HCT116 (cell line): ENCODE measurements at regions not wholly inside any gene's neighbourhood (a gene's known extent, or its start where the extent isn't known, plus 50 kb on each side); places are given as distances from the start of the nearest gene placed in this dataset.

ENCODE experiments used
- ATAC-seq: fragments of 200-7000 bp; cut with Tn5 transposase; 2 replicates; pipeline ENCODE4 v1.9.1; 2020; ENCODE audit warnings: mild to moderate bottlenecking, moderate library complexity
- BruUV-seq: library from RNA; stranded (reverse); fragments of 400-500 nt; replicated peaks from 2 replicates; lab custom pipeline; 2021; lab: Mats Ljungman, UMichigan
- CTCF ChIA-PET: fragments of 300-600 bp; sonication (Branson Sonifier 250); formaldehyde crosslinking; loops from one replicate; lab custom pipeline; 2021; ENCODE audit warnings: antibody characterized with exemption; lab: Charles Lee
- POLR2A ChIA-PET: fragments of 300-600, 350-600 bp; sonication (Branson Sonifier 250); formaldehyde crosslinking; loops from one replicate; lab custom pipeline; 2021; ENCODE audit warnings: antibody characterized with exemption; lab: Charles Lee
- RAD21 ChIA-PET, 2 experiments: fragments of 300-600 bp; sonication (Branson Sonifier 250); formaldehyde crosslinking; loops; one replicate each; lab custom pipeline; 2023; ENCODE audit warnings: low total read pairs in 2 of 2; ENCODE audit not compliant: uncharacterized antibody in 2 of 2, unreplicated experiment in 2 of 2, low non-redundant PET in 1 of 2; lab: Charles Lee
- DNase-seq: peaks from one replicate; pipeline ENCODE4 v3.0.0-alpha.2; 2010; ENCODE audit warnings: low read depth, low spot score
- H2AFZ ChIP-seq: fragments of 200-600 bp; shearing (Covaris generic), sonication (generic); 2 replicates; pipeline ENCODE4 v1.6.1; 2017; ENCODE audit warnings: low read depth, mixed run types, mixed read lengths, antibody characterized with exemption, low read length; ENCODE audit not compliant: poor library complexity, severe bottlenecking
- H3K27ac ChIP-seq: 2 replicates; pipeline ENCODE4 v1.5.1; 2012; ENCODE audit warnings: low read depth, low read length
- H3K27me3 ChIP-seq: fragments of 200-600 bp; sonication (generic); 2 replicates; pipeline ENCODE4 v1.6.1; 2016; ENCODE audit warnings: mixed run types, low read length, mixed read lengths; ENCODE audit not compliant: insufficient read depth
- H3K36me3 ChIP-seq, 2 experiments: fragments of 200-500 bp in 1 of 2; fragments of 200-600 bp in 1 of 2; sonication (Bioruptor generic) in 1 of 2; sonication (generic) in 1 of 2; 2 replicates each; pipeline versions ENCODE4 v1.5.1 to v1.6.1; 2014 to 2016; ENCODE audit warnings: low read length in 2 of 2, inconsistent platforms in 1 of 2, mixed read lengths in 1 of 2, mixed run types in 1 of 2; ENCODE audit not compliant: insufficient read depth in 2 of 2, control insufficient read depth in 1 of 2
- H3K4me1 ChIP-seq, 2 experiments: fragments of 200-600 bp in 1 of 2; sonication (generic) in 1 of 2; 2 replicates each; pipeline versions ENCODE4 v1.5.1 to v1.6.1; 2012 to 2017; ENCODE audit warnings: low read length in 2 of 2, inconsistent platforms in 1 of 2, mild to moderate bottlenecking in 1 of 2, mixed read lengths in 1 of 2, mixed run types in 1 of 2, moderate library complexity in 1 of 2; ENCODE audit not compliant: insufficient read depth in 2 of 2, control insufficient read depth in 1 of 2
- H3K4me2 ChIP-seq: fragments of 200-600 bp; sonication (generic); 2 replicates; pipeline ENCODE4 v1.6.1; 2017; ENCODE audit warnings: mixed run types, low read length, mixed read lengths
- H3K4me3 ChIP-seq, 2 experiments: fragments of 200-600 bp in 1 of 2; sonication (generic) in 1 of 2; replicated peaks in 1 of 2; 2 replicates each; pipeline ENCODE4 v1.5.1; 2011 to 2016; ENCODE audit warnings: low read length in 2 of 2, control low read depth in 1 of 2, low read depth in 1 of 2, mild to moderate bottlenecking in 1 of 2, mixed read lengths in 1 of 2, mixed run types in 1 of 2
- H3K79me2 ChIP-seq: fragments of 200-600 bp; sonication (generic); 2 replicates; pipeline ENCODE4 v1.6.1; 2017; ENCODE audit warnings: mild to moderate bottlenecking, mixed run types, low read length, moderate library complexity, mixed read lengths; ENCODE audit not compliant: insufficient read depth
- H3K9ac ChIP-seq: fragments of 200-600 bp; sonication (generic); 2 replicates; pipeline ENCODE4 v1.6.1; 2016; ENCODE audit warnings: low read length, mixed read lengths
- H3K9me2 ChIP-seq: fragments of 200-600 bp; sonication (generic), shearing (Covaris generic); 2 replicates; pipeline ENCODE4 v1.6.1; 2017; ENCODE audit warnings: mixed run types, mild to moderate bottlenecking, moderate library complexity; ENCODE audit not compliant: insufficient read depth
- H3K9me3 ChIP-seq, 2 experiments: fragments of 200-500 bp in 1 of 2; fragments of 200-600 bp in 1 of 2; sonication (Bioruptor generic) in 1 of 2; sonication (generic) in 1 of 2; 2 replicates each; pipeline ENCODE4 v1.6.1; 2014 to 2017; ENCODE audit warnings: low read length in 2 of 2, mixed read lengths in 2 of 2, inconsistent platforms in 1 of 2, low read depth in 1 of 2, mild to moderate bottlenecking in 1 of 2, mixed run types in 1 of 2, moderate library complexity in 1 of 2; ENCODE audit not compliant: control insufficient read depth in 1 of 2, insufficient read depth in 1 of 2
- H4K20me1 ChIP-seq: fragments of 200-600 bp; sonication (generic), shearing (Covaris generic); 2 replicates; pipeline ENCODE4 v1.6.1; 2017; ENCODE audit warnings: mixed run types, mild to moderate bottlenecking, moderate library complexity; ENCODE audit not compliant: insufficient read depth
- CBX3 ChIP-seq: IDR thresholded peaks from 2 replicates; pipeline ENCODE4 v1.6.1; 2012; ENCODE audit warnings: low read depth
- CEBPB ChIP-seq: IDR thresholded peaks from 2 replicates; pipeline ENCODE4 v1.6.1; 2012; ENCODE audit warnings: low read depth
- ELF1 ChIP-seq: IDR thresholded peaks from 2 replicates; pipeline ENCODE4 v1.6.1; 2012; ENCODE audit warnings: low read depth, borderline replicate concordance
- EZH2phosphoT487 ChIP-seq: fragments of 200-600 bp; IDR thresholded peaks from 2 replicates; pipeline ENCODE4 v1.6.1; 2018; ENCODE audit warnings: antibody characterized with exemption, borderline replicate concordance
- JUND ChIP-seq: IDR thresholded peaks from 2 replicates; pipeline ENCODE4 v1.6.1; 2012
- POLR2A ChIP-seq: IDR thresholded peaks from 2 replicates; pipeline ENCODE4 v1.7.0; 2011; ENCODE audit warnings: borderline replicate concordance; ENCODE audit not compliant: insufficient read depth, insufficient read length; ENCODE audit errors: extremely low read depth
- RAD21 ChIP-seq: IDR thresholded peaks from 2 replicates; pipeline ENCODE4 v1.6.1; 2012; ENCODE audit warnings: low read depth, mild to moderate bottlenecking
- SIN3A ChIP-seq: IDR thresholded peaks from 2 replicates; pipeline ENCODE4 v1.6.1; 2012; ENCODE audit warnings: low read depth
- SRF ChIP-seq: IDR thresholded peaks from 2 replicates; pipeline ENCODE4 v1.6.1; 2012; ENCODE audit warnings: low read depth
- TCF7L2 ChIP-seq: IDR thresholded peaks from 2 replicates; pipeline ENCODE4 v1.7.0; 2011; ENCODE audit warnings: borderline replicate concordance, inconsistent platforms; ENCODE audit not compliant: insufficient read depth, insufficient read length; ENCODE audit errors: extremely low read depth
- YY1 ChIP-seq: IDR thresholded peaks from 2 replicates; pipeline ENCODE4 v1.6.1; 2011; ENCODE audit warnings: low read length, low read depth, moderate library complexity, mild to moderate bottlenecking; ENCODE audit not compliant: insufficient replicate concordance; ENCODE audit errors: extremely low read depth
- ZFX ChIP-seq: fragments of 450-650 bp; IDR thresholded peaks from 2 replicates; pipeline ENCODE4 v1.6.1; 2017
- intact Hi-C: fragments of 100-400 bp; cut with micrococcal nuclease; formaldehyde crosslinking; loops from 2 replicates; pipeline ENCODE4 v1.10.0; 2022
- TF ChIP-seq, protein P1 (sequence below): IDR thresholded peaks from 2 replicates; pipeline ENCODE4 v1.6.1; 2012
- TF ChIP-seq, protein P2 (sequence below): IDR thresholded peaks from 2 replicates; pipeline ENCODE4 v1.6.1; 2012
- TF ChIP-seq, protein P3 (sequence below): IDR thresholded peaks from 2 replicates; pipeline ENCODE4 v1.6.1; 2011; ENCODE audit warnings: mild to moderate bottlenecking, low read length, moderate library complexity; ENCODE audit not compliant: insufficient replicate concordance; ENCODE audit errors: extremely low read depth
- TF ChIP-seq, protein P4 (sequence below): IDR thresholded peaks from 2 replicates; pipeline ENCODE4 v1.6.1; 2012; ENCODE audit warnings: low read depth

DNA sequence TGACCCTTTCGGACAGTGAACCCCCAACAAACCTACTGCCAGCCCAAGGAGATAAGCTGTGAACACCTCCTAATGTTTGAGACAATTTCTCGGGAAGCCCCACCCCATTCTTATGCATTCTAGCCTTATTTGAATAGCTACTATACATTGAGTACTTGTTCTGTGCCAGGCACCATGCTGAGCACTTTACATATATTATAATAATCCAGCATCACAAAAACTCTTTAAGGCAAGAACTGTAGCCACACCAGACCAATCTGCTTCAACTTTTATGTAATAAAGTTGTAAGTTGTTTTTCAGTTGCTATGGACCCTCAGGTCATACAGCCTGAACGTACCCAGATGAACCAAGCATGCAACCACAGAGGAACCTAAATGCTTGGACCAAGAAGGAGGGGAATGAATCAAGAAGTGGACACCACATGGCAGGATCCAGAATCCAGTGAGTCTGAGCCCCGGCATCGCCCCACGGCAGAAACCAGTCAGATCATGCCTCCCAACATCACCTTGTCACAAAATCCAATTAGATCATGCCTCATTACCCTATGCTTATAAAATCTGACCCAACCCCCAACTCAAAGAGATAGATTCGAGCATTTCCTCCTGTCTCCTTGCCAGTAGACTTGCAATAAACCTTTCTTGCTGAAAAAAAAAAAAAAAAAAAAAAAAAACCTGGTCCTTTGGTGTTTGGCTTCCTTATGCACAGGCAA lies 225.0 kb downstream of the QDPR start:
- H3K36me3 ChIP-seq = no peaks in the 10 kb centered on the region

More for the DNA sequence above, 225.0 kb downstream of the QDPR start:
- CTCF ChIA-PET = no interaction called here
- Histone ChIP-seq H3K4me2 (no peak overlapping the region), H3K9ac (no peak overlapping the region), H2AFZ (no peak overlapping the region), H3K27me3 (peaks cover 6% of the 10 kb centered on the region; the same call in 1 of the 2 replicates), H3K4me3 (no peak overlapping the region), H3K9me2 (no peaks in the 10 kb centered on the region), H3K9me3 (no peaks in the 10 kb centered on the region), H4K20me1 (no peaks in the 10 kb centered on the region; the same call in 1 of the 2 replicates), H3K27ac (no peak overlapping the region), H3K79me2 (no peaks in the 10 kb centered on the region), H3K4me1 (no peaks in the 10 kb centered on the region)
- ATAC-seq (no peak), DNase-seq (no peak)
- no TSS peak for BruUV-seq
- TF ChIP-seq SRF = no peak
- no peak for TF ChIP-seq EZH2phosphoT487
- TF ChIP-seq, protein P1, sequence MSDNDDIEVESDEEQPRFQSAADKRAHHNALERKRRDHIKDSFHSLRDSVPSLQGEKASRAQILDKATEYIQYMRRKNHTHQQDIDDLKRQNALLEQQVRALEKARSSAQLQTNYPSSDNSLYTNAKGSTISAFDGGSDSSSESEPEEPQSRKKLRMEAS = no peak
- TF ChIP-seq, protein P2, sequence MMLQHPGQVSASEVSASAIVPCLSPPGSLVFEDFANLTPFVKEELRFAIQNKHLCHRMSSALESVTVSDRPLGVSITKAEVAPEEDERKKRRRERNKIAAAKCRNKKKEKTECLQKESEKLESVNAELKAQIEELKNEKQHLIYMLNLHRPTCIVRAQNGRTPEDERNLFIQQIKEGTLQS = no peak
- no peak for TF ChIP-seq POLR2A
- no peak for TF ChIP-seq RAD21
- TF ChIP-seq TCF7L2 = no peak
- no peak for TF ChIP-seq YY1
- no peak for TF ChIP-seq JUND
- TF ChIP-seq ELF1 = no peak
- TF ChIP-seq SIN3A = no peak
- no peak for TF ChIP-seq CEBPB
- no peak for TF ChIP-seq ZFX
- TF ChIP-seq, protein P3, sequence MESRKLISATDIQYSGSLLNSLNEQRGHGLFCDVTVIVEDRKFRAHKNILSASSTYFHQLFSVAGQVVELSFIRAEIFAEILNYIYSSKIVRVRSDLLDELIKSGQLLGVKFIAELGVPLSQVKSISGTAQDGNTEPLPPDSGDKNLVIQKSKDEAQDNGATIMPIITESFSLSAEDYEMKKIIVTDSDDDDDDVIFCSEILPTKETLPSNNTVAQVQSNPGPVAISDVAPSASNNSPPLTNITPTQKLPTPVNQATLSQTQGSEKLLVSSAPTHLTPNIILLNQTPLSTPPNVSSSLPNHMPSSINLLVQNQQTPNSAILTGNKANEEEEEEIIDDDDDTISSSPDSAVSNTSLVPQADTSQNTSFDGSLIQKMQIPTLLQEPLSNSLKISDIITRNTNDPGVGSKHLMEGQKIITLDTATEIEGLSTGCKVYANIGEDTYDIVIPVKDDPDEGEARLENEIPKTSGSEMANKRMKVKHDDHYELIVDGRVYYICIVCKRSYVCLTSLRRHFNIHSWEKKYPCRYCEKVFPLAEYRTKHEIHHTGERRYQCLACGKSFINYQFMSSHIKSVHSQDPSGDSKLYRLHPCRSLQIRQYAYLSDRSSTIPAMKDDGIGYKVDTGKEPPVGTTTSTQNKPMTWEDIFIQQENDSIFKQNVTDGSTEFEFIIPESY = no peak
- no peak for TF ChIP-seq CBX3
- TF ChIP-seq, protein P4, sequence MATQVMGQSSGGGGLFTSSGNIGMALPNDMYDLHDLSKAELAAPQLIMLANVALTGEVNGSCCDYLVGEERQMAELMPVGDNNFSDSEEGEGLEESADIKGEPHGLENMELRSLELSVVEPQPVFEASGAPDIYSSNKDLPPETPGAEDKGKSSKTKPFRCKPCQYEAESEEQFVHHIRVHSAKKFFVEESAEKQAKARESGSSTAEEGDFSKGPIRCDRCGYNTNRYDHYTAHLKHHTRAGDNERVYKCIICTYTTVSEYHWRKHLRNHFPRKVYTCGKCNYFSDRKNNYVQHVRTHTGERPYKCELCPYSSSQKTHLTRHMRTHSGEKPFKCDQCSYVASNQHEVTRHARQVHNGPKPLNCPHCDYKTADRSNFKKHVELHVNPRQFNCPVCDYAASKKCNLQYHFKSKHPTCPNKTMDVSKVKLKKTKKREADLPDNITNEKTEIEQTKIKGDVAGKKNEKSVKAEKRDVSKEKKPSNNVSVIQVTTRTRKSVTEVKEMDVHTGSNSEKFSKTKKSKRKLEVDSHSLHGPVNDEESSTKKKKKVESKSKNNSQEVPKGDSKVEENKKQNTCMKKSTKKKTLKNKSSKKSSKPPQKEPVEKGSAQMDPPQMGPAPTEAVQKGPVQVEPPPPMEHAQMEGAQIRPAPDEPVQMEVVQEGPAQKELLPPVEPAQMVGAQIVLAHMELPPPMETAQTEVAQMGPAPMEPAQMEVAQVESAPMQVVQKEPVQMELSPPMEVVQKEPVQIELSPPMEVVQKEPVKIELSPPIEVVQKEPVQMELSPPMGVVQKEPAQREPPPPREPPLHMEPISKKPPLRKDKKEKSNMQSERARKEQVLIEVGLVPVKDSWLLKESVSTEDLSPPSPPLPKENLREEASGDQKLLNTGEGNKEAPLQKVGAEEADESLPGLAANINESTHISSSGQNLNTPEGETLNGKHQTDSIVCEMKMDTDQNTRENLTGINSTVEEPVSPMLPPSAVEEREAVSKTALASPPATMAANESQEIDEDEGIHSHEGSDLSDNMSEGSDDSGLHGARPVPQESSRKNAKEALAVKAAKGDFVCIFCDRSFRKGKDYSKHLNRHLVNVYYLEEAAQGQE = no peak
- POLR2A ChIA-PET = no interaction called here
- RAD21 ChIA-PET = no interaction called here
- intact Hi-C loops = no loop called here
